ENCODE measurements at regions not wholly inside any gene's neighbourhood (a gene's known extent, or its start where the extent isn't known, plus 50 kb on each side); places are given as distances from the start of the nearest gene placed in this dataset.
"Not testable (repeated sequence)": the region's sequence is repeated elsewhere in the genome, so short reads cannot be mapped to it uniquely, and the experiment has no call there.

DNA sequence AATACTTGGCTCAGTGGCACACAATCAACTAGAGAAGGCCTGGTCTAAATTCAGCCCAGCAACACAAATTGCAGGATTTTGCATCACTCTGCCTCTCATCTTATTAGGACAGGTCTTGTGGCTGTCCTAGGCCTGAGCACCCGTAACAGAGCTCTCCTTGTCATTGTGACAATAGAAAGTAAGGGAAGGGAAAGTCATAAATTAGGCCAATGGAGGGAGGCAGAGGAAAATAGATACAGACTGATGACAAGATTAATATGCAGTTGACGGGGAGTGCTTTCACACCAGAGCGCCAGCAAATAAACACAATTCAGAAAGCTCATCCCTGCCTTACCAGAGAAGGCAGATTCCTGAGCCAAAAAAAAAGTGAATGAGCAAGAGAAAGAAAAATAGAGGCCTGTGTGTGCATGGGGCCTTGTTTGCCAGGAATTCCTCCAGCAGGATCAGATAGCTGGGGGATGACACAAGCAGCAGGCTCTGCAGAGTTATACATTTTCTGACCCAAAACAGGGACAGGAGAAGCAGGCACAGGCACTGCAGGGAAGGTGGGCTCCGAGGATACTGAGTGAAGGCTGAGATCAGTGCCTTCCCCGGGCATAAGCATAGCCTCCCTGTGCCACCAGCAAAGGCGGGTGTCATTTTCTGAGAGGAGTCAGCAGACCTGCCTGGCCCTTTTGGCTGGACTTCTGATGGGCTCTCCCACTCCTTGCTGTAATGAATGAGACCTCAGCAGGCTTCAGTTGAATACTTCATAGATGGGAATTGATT lies 110.0 kb upstream of the SPAG17 start:
- H3K36me3 ChIP-seq, result no peaks in the 10 kb centered on the region
- DNase-seq (ENCODE audit: low read depth in 1 of 2, low spot score in 2 of 2), result no peak

DNA sequence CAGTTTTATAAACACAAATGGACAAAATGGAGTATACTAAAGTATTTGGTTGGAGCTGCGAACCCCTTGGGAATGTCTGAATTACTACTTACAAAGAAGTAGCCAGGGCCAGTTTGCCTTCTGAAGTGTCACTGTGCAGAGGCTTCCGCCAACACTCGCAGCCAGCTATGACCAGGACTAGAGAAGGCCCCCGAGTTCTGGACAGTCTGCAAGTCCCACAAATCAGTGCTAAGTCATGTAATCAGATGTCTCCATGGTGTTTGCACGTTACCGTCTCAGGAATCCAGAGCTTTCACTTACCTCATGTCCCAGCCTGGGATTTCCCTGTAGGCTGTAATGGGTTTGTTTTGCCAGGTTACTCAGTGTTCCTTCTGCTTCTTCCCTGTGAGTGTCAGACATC lies 106.6 kb upstream of the SPAG17 start:
- Histone ChIP-seq H3K27ac (no peak overlapping the region), H3K27me3 (replicated peaks) (no peaks in the 10 kb centered on the region), H3K9me3 (replicated peaks) (no peaks in the 10 kb centered on the region), H3K36me3 (no peaks in the 10 kb centered on the region), H3K4me3 (no peak overlapping the region), H3K4me1 (replicated peaks) (no peaks in the 10 kb centered on the region)
- DNase-seq (ENCODE audit: low read depth in 1 of 2, low spot score in 2 of 2), result no peak

More for the DNA sequence above, 110.0 kb upstream of the SPAG17 start:
- Histone ChIP-seq H3K4me1 (replicated peaks) (no peaks in the 10 kb centered on the region), H3K27me3 (replicated peaks) (no peaks in the 10 kb centered on the region), H3K4me3 (no peak overlapping the region), H3K9me3 (replicated peaks) (no peaks in the 10 kb centered on the region), H3K27ac (no peak overlapping the region)

DNA sequence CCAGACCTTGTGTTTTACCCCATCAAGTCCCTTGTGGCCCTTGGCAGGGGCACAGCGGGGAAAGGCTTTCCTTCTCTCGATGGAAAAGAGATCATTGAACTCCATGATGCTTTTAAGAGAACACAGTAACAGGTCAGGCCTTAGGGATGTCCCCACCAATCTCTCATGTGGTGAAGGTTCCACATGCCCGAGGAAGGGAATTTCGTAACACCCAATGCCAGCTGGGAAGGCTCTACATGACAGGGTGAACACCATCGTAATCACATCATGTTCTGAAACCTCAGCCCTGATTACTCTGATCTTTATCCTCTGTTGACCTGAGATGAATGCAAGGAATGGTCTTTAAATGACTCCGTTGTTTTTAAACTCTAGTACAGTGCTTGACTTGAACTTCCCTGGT lies 105.5 kb upstream of the SPAG17 start:
- DNase-seq (ENCODE audit: low read depth in 1 of 2, low spot score in 2 of 2), result no peak
- Histone ChIP-seq H3K4me3 (no peak overlapping the region), H3K9me3 (replicated peaks) (no peaks in the 10 kb centered on the region), H3K27ac (no peak overlapping the region), H3K36me3 (no peaks in the 10 kb centered on the region), H3K27me3 (replicated peaks) (no peaks in the 10 kb centered on the region), H3K4me1 (replicated peaks) (no peaks in the 10 kb centered on the region)

DNA sequence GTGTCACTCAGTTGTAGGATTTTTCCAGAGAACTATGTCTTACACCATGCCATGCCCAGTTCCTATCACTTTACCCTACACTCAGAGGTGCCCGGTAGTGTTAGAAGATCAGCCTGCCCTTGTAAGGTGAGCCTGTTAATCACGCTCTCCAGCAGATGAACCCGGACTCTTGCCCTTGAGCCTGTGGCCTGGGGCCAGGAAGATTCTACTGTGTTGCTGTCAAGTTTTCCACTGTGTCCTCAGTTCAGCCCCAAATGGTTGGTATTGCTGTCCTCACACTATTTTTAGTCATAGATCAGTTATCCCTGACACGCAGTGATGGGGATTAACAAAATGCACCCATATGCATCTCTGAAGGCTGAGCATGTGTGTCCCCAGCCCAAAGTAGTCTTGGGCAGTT lies 105.0 kb upstream of the SPAG17 start:
- no peak for DNase-seq (ENCODE audit: low read depth in 1 of 2, low spot score in 2 of 2)
- Histone ChIP-seq H3K4me3 (no peak overlapping the region), H3K36me3 (no peaks in the 10 kb centered on the region), H3K27ac (no peak overlapping the region), H3K9me3 (replicated peaks) (no peaks in the 10 kb centered on the region), H3K27me3 (replicated peaks) (no peaks in the 10 kb centered on the region), H3K4me1 (replicated peaks) (no peaks in the 10 kb centered on the region)

DNA sequence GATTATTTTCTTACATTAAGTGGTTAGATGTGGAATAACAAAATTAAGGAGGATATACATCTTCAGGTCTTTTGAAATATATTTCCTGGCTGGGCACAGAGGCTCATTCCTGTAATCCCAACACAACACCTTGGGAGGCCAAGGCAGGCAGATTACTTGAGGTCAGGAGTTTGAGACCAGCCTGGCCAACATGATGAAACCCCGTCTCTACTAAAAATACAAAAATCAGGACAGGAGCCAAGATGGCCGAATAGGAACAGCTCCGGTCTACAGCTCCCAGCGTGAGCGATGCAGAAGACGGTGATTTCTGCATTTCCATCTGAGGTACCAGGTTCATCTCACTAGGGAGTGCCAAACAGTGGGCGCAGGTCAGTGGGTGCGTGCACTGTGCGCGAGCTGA lies 95.6 kb upstream of the SPAG17 start:
- not testable (repeated sequence) for H3K9me3 ChIP-seq (replicated peaks); DNase-seq (ENCODE audit: low read depth in 1 of 2, low spot score in 2 of 2); H3K4me3 ChIP-seq; H3K36me3 ChIP-seq; H3K4me1 ChIP-seq (replicated peaks); H3K27ac ChIP-seq; H3K27me3 ChIP-seq (replicated peaks)

DNA sequence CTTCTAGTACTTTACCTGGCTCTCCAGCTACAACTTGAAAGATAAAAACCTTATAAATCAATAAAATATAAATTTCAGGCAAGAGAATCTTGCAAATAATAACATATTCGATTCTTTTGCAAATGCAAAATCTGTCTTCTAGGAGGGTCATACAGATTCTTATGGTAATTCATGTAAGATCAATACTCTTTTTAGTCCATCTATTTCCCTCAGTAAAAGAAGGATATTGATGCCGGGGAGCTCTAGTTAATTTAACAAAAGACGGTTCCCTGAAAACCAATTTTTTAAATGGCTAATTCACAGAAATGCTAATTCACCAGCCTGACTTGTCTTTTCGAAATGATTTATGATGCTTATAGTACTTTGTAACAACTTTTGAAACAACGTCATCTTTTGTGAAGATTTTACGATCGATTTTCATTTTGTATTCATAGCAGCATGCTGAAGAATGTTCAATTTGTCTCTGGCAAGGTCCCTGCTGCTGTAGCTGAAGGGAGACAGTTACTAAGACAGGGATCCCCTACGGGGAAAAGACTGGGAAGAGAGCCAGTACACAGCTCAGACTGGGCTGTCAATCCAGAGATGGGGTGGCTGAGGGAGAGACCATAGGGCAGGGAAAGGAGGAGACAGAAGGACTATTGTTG lies 90.6 kb upstream of the SPAG17 start:
- Histone ChIP-seq H3K27ac (no peak overlapping the region), H3K36me3 (no peaks in the 10 kb centered on the region), H3K4me1 (replicated peaks) (no peaks in the 10 kb centered on the region), H3K4me3 (no peak overlapping the region), H3K9me3 (replicated peaks) (no peaks in the 10 kb centered on the region), H3K27me3 (replicated peaks) (0 out of 2 replicates have a peak, but pooled peaks cover 6% of the 10 kb centered on the region)
- no peak for DNase-seq (ENCODE audit: low read depth in 1 of 2, low spot score in 2 of 2)

DNA sequence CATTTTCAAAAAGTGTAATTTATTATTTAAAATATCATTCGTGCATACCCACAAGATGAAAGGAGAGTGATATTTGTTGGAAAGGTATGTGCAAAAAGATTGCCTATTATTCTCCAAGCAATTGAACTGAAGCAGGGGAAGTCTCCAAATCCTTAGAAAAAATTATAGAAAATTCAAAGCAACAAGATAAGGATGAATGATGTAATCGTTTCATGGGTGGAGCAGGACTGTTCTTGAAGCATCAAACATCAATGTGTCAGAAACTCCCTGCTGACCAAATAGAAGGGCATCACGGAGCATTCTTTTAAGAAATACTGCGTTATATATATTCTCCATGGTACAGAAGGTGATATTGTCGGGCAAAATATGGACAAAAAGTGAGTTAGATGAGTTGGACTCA lies 87.9 kb upstream of the SPAG17 start:
- no peak for DNase-seq (ENCODE audit: low read depth in 1 of 2, low spot score in 2 of 2)
- Histone ChIP-seq H3K27me3 (replicated peaks) (0 out of 2 replicates have a peak, but pooled peaks cover 3% of the 10 kb centered on the region), H3K27ac (no peak overlapping the region), H3K4me1 (replicated peaks) (no peaks in the 10 kb centered on the region), H3K4me3 (no peak overlapping the region), H3K9me3 (replicated peaks) (no peaks in the 10 kb centered on the region), H3K36me3 (no peaks in the 10 kb centered on the region)

DNA sequence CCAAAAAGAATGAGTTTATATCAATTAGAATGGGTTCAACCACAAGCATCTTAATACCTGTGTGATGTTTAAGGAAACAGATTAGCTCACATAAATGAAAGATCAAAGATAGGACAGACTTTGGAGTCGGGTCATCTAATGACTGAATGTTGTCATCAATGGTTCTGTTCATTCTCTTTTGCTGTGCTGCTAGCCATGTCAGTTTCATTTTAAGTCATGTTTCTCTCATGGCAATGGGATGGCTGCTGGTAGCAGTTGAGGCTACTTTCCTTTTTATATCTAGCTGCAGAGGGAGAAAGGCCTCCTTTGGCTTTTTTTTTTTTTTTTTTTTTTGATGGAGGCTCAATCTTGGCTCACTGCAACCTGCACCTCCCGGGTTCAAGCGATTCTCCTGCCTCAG lies 86.9 kb upstream of the SPAG17 start:
- no peak for DNase-seq (ENCODE audit: low read depth in 1 of 2, low spot score in 2 of 2)
- H3K36me3 ChIP-seq, result no peaks in the 10 kb centered on the region
- H3K27me3 ChIP-seq (replicated peaks), result 0 out of 2 replicates have a peak, but pooled peaks cover 2% of the 10 kb centered on the region
- no peaks in the 10 kb centered on the region for H3K4me1 ChIP-seq (replicated peaks)
- no peaks in the 10 kb centered on the region for H3K9me3 ChIP-seq (replicated peaks)
- no peak overlapping the region for H3K27ac ChIP-seq
- H3K4me3 ChIP-seq, result no peak overlapping the region

DNA sequence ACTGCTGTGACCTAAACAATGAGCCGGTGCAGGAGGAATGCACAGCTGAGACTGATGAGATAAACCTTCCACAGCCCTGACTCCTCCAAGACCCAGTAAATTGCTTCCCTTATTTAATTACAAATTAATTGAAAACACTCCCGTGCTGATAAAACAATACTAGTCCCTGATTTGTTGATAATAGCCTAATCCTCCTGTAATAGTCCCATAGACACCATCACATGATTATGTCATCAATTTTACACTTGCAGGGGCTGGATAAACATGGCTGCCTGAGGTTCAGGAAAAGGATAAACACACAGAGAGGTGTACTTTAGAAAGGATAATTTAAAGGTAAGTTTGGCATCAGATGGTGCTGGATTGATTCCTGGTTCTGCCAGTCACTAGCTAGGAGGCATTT lies 84.6 kb upstream of the SPAG17 start:
- no peak for DNase-seq (ENCODE audit: low read depth in 1 of 2, low spot score in 2 of 2)
- Histone ChIP-seq H3K27me3 (replicated peaks) (0 out of 2 replicates have a peak, but pooled peaks cover 2% of the 10 kb centered on the region), H3K9me3 (replicated peaks) (no peaks in the 10 kb centered on the region), H3K36me3 (no peaks in the 10 kb centered on the region), H3K4me1 (replicated peaks) (no peaks in the 10 kb centered on the region), H3K4me3 (no peak overlapping the region), H3K27ac (no peak overlapping the region)

DNA sequence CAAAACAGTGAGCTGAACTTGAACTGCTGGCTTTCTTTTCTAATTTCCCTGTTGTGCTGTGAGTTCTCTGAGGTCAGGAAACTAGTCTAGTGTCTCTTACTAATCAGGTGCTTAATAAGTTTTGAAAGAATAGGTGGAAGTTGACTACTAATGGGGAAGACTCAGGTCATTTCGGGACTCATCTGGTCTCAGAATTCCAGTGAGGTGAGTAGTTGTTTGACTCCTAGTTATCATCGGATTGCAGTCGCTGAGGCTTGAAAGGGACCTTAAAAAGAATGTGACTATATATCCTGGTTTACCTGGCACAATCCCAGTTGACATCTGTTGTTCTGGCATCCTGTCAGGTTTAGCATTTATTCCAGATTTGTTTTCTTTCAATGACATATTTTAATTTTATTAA lies 81.4 kb upstream of the SPAG17 start:
- Histone ChIP-seq H3K27ac (no peak overlapping the region), H3K9me3 (replicated peaks) (no peaks in the 10 kb centered on the region), H3K36me3 (no peaks in the 10 kb centered on the region), H3K4me1 (replicated peaks) (no peaks in the 10 kb centered on the region), H3K4me3 (no peak overlapping the region), H3K27me3 (replicated peaks) (no peaks in the 10 kb centered on the region)
- no peak for DNase-seq (ENCODE audit: low read depth in 1 of 2, low spot score in 2 of 2)

DNA sequence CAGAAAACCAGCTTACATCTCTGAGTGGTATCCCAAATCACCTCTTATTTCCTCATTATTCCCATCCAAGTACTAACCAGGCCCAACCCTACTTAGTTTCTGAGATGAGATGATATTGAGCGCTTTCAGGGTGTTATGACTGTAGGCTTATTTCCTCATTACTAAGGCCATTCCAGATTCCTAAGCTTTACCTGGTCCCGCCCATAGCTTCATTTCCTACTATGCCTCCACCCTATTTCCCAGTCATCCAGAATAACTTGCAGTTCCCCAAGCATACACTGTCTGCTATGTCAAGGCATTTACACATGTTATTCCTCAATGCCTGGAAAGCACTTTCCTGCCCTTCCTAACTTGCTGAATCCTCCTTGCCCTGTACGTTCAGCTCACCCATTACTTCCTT lies 79.3 kb upstream of the SPAG17 start:
- Histone ChIP-seq H3K27ac (no peak overlapping the region), H3K9me3 (replicated peaks) (no peaks in the 10 kb centered on the region), H3K4me1 (replicated peaks) (no peaks in the 10 kb centered on the region), H3K36me3 (no peaks in the 10 kb centered on the region), H3K27me3 (replicated peaks) (no peaks in the 10 kb centered on the region), H3K4me3 (no peak overlapping the region)
- no peak for DNase-seq (ENCODE audit: low read depth in 1 of 2, low spot score in 2 of 2)

DNA sequence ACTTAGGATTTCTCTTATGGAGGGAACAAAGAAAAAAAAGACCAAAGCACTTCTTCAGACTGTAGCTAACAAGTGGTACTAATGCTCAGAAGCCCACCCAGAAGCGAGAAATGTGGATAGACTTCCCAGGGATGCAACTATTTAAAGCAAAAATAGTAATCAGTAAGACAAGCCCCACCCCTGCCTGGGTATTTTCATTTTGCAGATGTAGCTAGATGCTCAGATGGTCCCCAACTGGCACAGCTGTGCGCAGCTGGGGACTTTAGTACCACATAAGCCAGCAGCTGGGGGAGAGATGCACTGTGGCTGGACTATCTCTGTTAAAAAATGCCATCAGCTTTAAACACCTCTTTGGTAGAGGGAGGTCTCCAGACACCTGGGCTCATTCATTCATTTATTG lies 77.8 kb upstream of the SPAG17 start:
- no peaks in the 10 kb centered on the region for H3K4me1 ChIP-seq (replicated peaks)
- no peaks in the 10 kb centered on the region for H3K9me3 ChIP-seq (replicated peaks)
- DNase-seq (ENCODE audit: low read depth in 1 of 2, low spot score in 2 of 2), result no peak
- no peak overlapping the region for H3K4me3 ChIP-seq
- no peaks in the 10 kb centered on the region for H3K36me3 ChIP-seq
- H3K27ac ChIP-seq, result no peak overlapping the region
- H3K27me3 ChIP-seq (replicated peaks), result no peaks in the 10 kb centered on the region

DNA sequence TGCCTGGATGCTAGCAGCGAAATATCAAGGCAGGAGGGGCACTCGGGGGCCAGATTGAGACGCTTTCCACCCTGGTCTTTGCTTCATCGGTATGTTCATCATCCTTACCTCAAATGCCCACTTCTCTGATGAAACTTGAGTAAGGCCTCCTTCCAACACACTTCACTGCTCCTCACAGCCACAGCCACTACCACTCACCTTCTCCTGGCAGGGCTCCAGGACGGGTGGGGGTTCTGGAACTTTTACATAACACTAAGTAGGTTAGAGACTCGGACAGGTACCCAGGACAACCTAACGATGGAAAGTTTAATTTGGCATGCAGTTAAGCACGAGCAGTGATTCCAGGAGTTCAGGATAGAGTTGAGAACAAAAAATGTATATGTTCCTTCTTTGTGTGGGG lies 73.9 kb upstream of the SPAG17 start:
- H3K27me3 ChIP-seq (replicated peaks), result no peaks in the 10 kb centered on the region; the same call in 1 of the 2 replicates
- H3K4me1 ChIP-seq (replicated peaks), result no peaks in the 10 kb centered on the region
- H3K4me3 ChIP-seq, result no peak overlapping the region
- no peaks in the 10 kb centered on the region for H3K36me3 ChIP-seq
- no peak for DNase-seq (ENCODE audit: low read depth in 1 of 2, low spot score in 2 of 2)
- H3K9me3 ChIP-seq (replicated peaks), result no peaks in the 10 kb centered on the region
- H3K27ac ChIP-seq, result no peak overlapping the region

DNA sequence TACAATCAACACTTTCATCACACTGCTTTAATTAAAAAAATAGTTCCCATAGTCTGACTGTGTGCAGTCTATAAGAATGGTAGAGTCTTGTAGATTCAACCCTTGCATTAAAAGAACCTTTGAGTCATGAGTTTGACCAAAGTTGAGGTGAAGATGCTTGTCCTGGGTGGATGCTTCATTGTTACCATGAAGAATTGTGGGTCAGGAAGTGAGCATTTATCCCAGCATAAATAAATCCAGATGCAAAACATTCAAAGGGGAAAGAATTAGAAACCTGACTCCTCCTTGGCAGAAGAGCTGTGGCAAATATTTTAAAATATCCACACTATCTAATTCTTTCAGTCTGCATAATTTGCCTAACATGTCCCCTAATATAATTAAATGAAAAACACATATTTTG lies 72.9 kb upstream of the SPAG17 start:
- Histone ChIP-seq H3K9me3 (replicated peaks) (no peaks in the 10 kb centered on the region), H3K27ac (no peak overlapping the region), H3K27me3 (replicated peaks) (no peaks in the 10 kb centered on the region; the same call in 1 of the 2 replicates), H3K4me1 (replicated peaks) (no peaks in the 10 kb centered on the region), H3K36me3 (no peaks in the 10 kb centered on the region), H3K4me3 (no peak overlapping the region)
- DNase-seq (ENCODE audit: low read depth in 1 of 2, low spot score in 2 of 2), result no peak
